ENCODE measurements at regions not wholly inside any gene's neighbourhood (a gene's known extent, or its start where the extent isn't known, plus 50 kb on each side); places are given as distances from the start of the nearest gene placed in this dataset.

- H3K4me1 Mint-ChIP-seq (ENCODE audit: low read depth) = no peaks in the 10 kb centered on the region
- H3K27ac Mint-ChIP-seq = no peak overlapping the region
- no peaks in the 10 kb centered on the region for H3K36me3 Mint-ChIP-seq
These were observed 116.1 kb upstream of the KLHL25 start for GRCh38 chr15:85910834-85911233.

GRCh38 chr15:85913461-85913860 is 118.7 kb upstream of the KLHL25 start:
- Mint-ChIP-seq H3K4me3 (no peak overlapping the region), H3K4me1 (ENCODE audit: low read depth) (no peaks in the 10 kb centered on the region), H3K27me3 (peaks cover 3% of the 10 kb centered on the region), H3K27ac (no peak overlapping the region), H3K9me3 (ENCODE audit: low read depth) (no peaks in the 10 kb centered on the region), H3K36me3 (no peaks in the 10 kb centered on the region)

More at GRCh38 chr15:85910834-85911233, 116.1 kb upstream of the KLHL25 start:
- H3K9me3 Mint-ChIP-seq (ENCODE audit: low read depth) = no peaks in the 10 kb centered on the region
- no peak overlapping the region for H3K4me3 Mint-ChIP-seq
- peaks cover 6% of the 10 kb centered on the region for H3K27me3 Mint-ChIP-seq

GRCh38 chr15:85920956-85921355 is 126.2 kb upstream of the KLHL25 start:
- H3K9me3 Mint-ChIP-seq (ENCODE audit: low read depth) = no peaks in the 10 kb centered on the region
- peaks cover 13% of the 10 kb centered on the region for H3K27me3 Mint-ChIP-seq
- no peak overlapping the region for H3K27ac Mint-ChIP-seq
- H3K36me3 Mint-ChIP-seq = no peaks in the 10 kb centered on the region
- H3K4me1 Mint-ChIP-seq (ENCODE audit: low read depth) = no peaks in the 10 kb centered on the region
- no peak overlapping the region for H3K4me3 Mint-ChIP-seq

- H3K27ac Mint-ChIP-seq = no peak overlapping the region
- H3K9me3 Mint-ChIP-seq (ENCODE audit: low read depth) = no peaks in the 10 kb centered on the region
- H3K27me3 Mint-ChIP-seq = peaks cover 11% of the 10 kb centered on the region
- peaks cover 12% of the 10 kb centered on the region for H3K4me1 Mint-ChIP-seq (ENCODE audit: low read depth)
- no peaks in the 10 kb centered on the region for H3K36me3 Mint-ChIP-seq
- H3K4me3 Mint-ChIP-seq = no peak overlapping the region
These were observed 129.4 kb upstream of the KLHL25 start for GRCh38 chr15:85924088-85924487.

- Mint-ChIP-seq H3K4me3 (no peak overlapping the region), H3K27me3 (peaks cover 4% of the 10 kb centered on the region), H3K9me3 (ENCODE audit: low read depth) (no peaks in the 10 kb centered on the region), H3K4me1 (ENCODE audit: low read depth) (peaks cover 13% of the 10 kb centered on the region), H3K27ac (no peak overlapping the region), H3K36me3 (no peaks in the 10 kb centered on the region)
These were observed 131.0 kb upstream of the KLHL25 start for GRCh38 chr15:85925649-85926237.

GRCh38 chr15:85926834-85927233 is 132.1 kb upstream of the KLHL25 start:
- no peaks in the 10 kb centered on the region for H3K27me3 Mint-ChIP-seq
- no peak overlapping the region for H3K27ac Mint-ChIP-seq
- no peaks in the 10 kb centered on the region for H3K9me3 Mint-ChIP-seq (ENCODE audit: low read depth)
- no peak overlapping the region for H3K4me3 Mint-ChIP-seq
- no peaks in the 10 kb centered on the region for H3K36me3 Mint-ChIP-seq
- peaks cover 13% of the 10 kb centered on the region for H3K4me1 Mint-ChIP-seq (ENCODE audit: low read depth)

- Mint-ChIP-seq H3K27ac (no peak overlapping the region), H3K4me1 (ENCODE audit: low read depth) (peaks cover 13% of the 10 kb centered on the region), H3K9me3 (ENCODE audit: low read depth) (no peaks in the 10 kb centered on the region), H3K36me3 (no peaks in the 10 kb centered on the region), H3K27me3 (peaks cover 6% of the 10 kb centered on the region), H3K4me3 (no peak overlapping the region)
These were observed 133.3 kb upstream of the KLHL25 start for GRCh38 chr15:85927931-85928537.

- H3K27me3 Mint-ChIP-seq = peaks cover 6% of the 10 kb centered on the region
- no peak overlapping the region for H3K4me3 Mint-ChIP-seq
These were observed 135.1 kb upstream of the KLHL25 start for GRCh38 chr15:85929786-85930185.

GRCh38 chr15:85932391-85932790 is 137.7 kb upstream of the KLHL25 start:
- Mint-ChIP-seq H3K4me1 (ENCODE audit: low read depth) (peaks cover 12% of the 10 kb centered on the region), H3K9me3 (ENCODE audit: low read depth) (no peaks in the 10 kb centered on the region), H3K27me3 (peaks cover 6% of the 10 kb centered on the region), H3K36me3 (no peaks in the 10 kb centered on the region), H3K4me3 (no peak overlapping the region), H3K27ac (no peak overlapping the region)

More at GRCh38 chr15:85929786-85930185, 135.1 kb upstream of the KLHL25 start:
- Mint-ChIP-seq H3K36me3 (no peaks in the 10 kb centered on the region), H3K27ac (no peak overlapping the region), H3K4me1 (ENCODE audit: low read depth) (peaks cover 13% of the 10 kb centered on the region), H3K9me3 (ENCODE audit: low read depth) (no peaks in the 10 kb centered on the region)

GRCh38 chr15:85934691-85935090 is 140.0 kb upstream of the KLHL25 start:
- Mint-ChIP-seq H3K36me3 (no peaks in the 10 kb centered on the region), H3K27me3 (peaks cover 6% of the 10 kb centered on the region), H3K9me3 (ENCODE audit: low read depth) (no peaks in the 10 kb centered on the region), H3K4me3 (no peak overlapping the region), H3K4me1 (ENCODE audit: low read depth) (no peaks in the 10 kb centered on the region), H3K27ac (no peak overlapping the region)

GRCh38 chr15:85935182-85935581 is 140.5 kb upstream of the KLHL25 start:
- Mint-ChIP-seq H3K4me3 (no peak overlapping the region), H3K9me3 (ENCODE audit: low read depth) (no peaks in the 10 kb centered on the region), H3K27me3 (peaks cover 6% of the 10 kb centered on the region), H3K4me1 (ENCODE audit: low read depth) (no peaks in the 10 kb centered on the region), H3K27ac (no peak overlapping the region), H3K36me3 (no peaks in the 10 kb centered on the region)

- H3K9me3 Mint-ChIP-seq (ENCODE audit: low read depth) = no peaks in the 10 kb centered on the region
- H3K27ac Mint-ChIP-seq = no peak overlapping the region
- H3K4me3 Mint-ChIP-seq = no peak overlapping the region
- peaks cover 4% of the 10 kb centered on the region for H3K27me3 Mint-ChIP-seq
- H3K4me1 Mint-ChIP-seq (ENCODE audit: low read depth) = no peaks in the 10 kb centered on the region
- H3K36me3 Mint-ChIP-seq = no peaks in the 10 kb centered on the region
These were observed 142.0 kb upstream of the AGBL1 start for GRCh38 chr15:85937661-85938060.

- no peak overlapping the region for H3K4me3 Mint-ChIP-seq
- H3K9me3 Mint-ChIP-seq (ENCODE audit: low read depth) = no peaks in the 10 kb centered on the region
- no peaks in the 10 kb centered on the region for H3K36me3 Mint-ChIP-seq
- H3K4me1 Mint-ChIP-seq (ENCODE audit: low read depth) = no peaks in the 10 kb centered on the region
- peaks cover 1% of the 10 kb centered on the region for H3K27me3 Mint-ChIP-seq
- H3K27ac Mint-ChIP-seq = no peak overlapping the region
These were observed 138.3 kb upstream of the AGBL1 start for GRCh38 chr15:85941186-85941855.

- no peak overlapping the region for H3K4me3 Mint-ChIP-seq
These were observed 137.0 kb upstream of the AGBL1 start for GRCh38 chr15:85942632-85943031.

GRCh38 chr15:85943151-85943550 is 136.5 kb upstream of the AGBL1 start:
- no peak overlapping the region for H3K27ac Mint-ChIP-seq
- H3K9me3 Mint-ChIP-seq (ENCODE audit: low read depth) = no peaks in the 10 kb centered on the region
- no peak overlapping the region for H3K4me3 Mint-ChIP-seq
- H3K27me3 Mint-ChIP-seq = peaks cover 3% of the 10 kb centered on the region
- H3K36me3 Mint-ChIP-seq = no peaks in the 10 kb centered on the region
- H3K4me1 Mint-ChIP-seq (ENCODE audit: low read depth) = no peaks in the 10 kb centered on the region

More at GRCh38 chr15:85942632-85943031, 137.0 kb upstream of the AGBL1 start:
- no peak overlapping the region for H3K27ac Mint-ChIP-seq
- peaks cover 3% of the 10 kb centered on the region for H3K27me3 Mint-ChIP-seq
- H3K4me1 Mint-ChIP-seq (ENCODE audit: low read depth) = no peaks in the 10 kb centered on the region
- H3K36me3 Mint-ChIP-seq = no peaks in the 10 kb centered on the region
- no peaks in the 10 kb centered on the region for H3K9me3 Mint-ChIP-seq (ENCODE audit: low read depth)
